Inflammatory macrophage treated with lipopolysaccharide for 1 hour (primary cell): ENCODE measurements at regions not wholly inside any gene's neighbourhood (a gene's known extent, or its start where the extent isn't known, plus 50 kb on each side); places are given as distances from the start of the nearest gene placed in this dataset.
"Not testable (repeated sequence)": the region's sequence is repeated elsewhere in the genome, so short reads cannot be mapped to it uniquely, and the experiment has no call there.

Experiments used
- DNase-seq, 2 donors: peaks; one replicate each; pipeline ENCODE4 v3.0.0-alpha.2; 2020 to 2022

- no peak for DNase-seq
These were observed 173.0 kb upstream of the IGF1 start for GRCh38 chr12:102653406-102653805.

GRCh38 chr12:102652645-102653313, 172.4 kb upstream of the IGF1 start:
- DNase-seq, result no peak

DNA sequence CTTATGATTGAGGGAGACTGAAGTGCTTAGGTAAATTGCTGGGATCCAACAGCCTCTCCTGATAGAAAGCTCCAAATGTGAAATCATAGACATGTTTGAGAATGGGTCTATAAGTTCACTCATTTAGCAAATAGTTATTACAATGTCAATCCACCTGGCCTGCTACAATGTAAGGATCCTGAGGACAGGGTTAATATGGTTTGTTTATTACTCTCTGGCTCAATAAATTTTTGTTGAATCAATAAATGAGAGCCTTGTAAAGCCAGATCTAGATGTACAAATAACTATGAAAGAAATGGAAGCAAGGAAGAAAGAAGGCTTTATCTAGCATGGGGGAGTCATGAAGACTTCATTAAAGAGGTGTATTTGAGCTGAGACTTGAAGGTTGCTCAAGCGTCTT, 165.6 kb upstream of the IGF1 start:
- no peak for DNase-seq

GRCh38 chr12:102643879-102644575, 163.7 kb upstream of the IGF1 start:
- no peak for DNase-seq

- DNase-seq, result no peak
These were observed 161.8 kb upstream of the IGF1 start for GRCh38 chr12:102642199-102642598.

GRCh38 chr12:102640658-102641057, 160.3 kb upstream of the IGF1 start:
- DNase-seq, result not testable (repeated sequence)

- no peak for DNase-seq
These were observed 158.4 kb upstream of the IGF1 start for GRCh38 chr12:102638777-102639176.

DNA sequence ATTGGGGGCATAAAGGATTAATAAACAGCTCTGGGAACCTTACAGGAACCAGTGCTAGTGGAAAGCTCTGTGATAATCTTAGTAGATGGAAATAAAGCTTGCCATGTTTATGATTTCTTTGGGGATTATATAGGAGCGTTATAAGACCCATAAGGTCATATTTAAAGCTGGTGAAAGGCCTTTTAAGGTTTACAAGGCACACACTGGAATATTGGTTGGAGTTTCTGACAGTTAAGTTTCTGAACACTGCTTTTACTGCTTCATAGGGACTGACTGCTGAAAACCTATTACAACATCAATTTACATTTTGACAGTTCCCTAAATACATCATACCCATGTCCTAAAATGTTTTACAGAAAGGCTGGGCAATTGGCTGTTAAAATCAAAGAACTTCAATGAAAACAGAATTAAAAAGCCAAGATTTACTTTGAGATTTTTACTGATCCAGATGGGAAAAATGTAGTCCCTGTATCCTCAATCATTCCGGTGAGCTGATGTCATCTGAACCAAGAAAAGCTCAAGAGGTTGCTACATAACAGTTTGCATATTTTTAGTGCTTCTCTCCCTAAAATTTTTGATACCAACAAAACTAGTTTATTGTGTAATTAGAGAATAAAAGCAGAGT, 153.7 kb upstream of the IGF1 start:
- no peak for DNase-seq

- DNase-seq, result no peak
These were observed 150.9 kb upstream of the IGF1 start for GRCh38 chr12:102631274-102631673.

DNA sequence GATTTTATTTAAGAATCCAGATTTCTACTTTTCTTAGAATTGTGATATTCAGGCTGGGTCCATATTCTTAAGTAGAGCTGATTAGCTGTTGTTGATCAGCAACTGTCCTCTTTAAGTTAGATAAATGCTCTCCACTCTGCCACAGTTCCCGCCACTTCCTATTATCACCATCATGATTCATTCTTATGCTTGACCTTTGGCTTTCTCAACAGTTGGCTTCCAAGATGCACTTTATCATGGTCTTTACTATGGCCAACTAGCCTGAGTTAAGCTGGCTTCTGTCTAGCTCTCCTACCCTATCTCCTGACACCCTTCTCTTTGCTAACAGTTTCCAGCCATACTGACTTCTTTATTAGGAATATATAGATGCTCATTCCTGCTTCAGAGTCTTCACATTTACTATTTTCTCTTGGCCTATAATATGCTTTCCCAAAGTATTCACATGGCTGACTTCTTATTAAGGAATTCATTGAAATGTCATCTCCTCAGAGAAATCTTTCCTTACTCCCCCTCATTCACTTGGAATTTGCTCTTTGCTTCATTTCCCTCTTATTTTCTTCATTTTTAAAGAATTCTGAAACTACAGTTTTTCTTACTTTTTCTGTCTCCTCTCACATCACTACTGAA, 149.0 kb upstream of the IGF1 start:
- DNase-seq, result no peak

DNA sequence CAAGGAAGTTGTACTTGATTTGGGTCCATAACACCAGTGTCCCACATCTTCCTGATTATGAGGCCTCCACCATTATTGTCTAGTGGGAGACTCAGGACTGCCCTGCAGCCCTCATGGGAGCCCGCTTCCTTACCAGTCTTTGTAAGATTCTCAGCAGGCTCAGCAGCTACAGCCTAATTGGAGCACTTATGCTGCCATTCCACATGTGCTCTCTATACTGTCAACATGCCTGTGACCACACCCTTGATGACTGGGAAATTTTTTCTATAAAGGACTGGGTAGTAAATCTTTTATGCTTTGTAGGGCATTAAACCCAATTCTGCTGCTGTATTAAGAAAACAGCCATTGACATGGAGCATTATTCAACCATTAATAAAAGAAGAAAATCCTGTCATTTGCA, 145.5 kb upstream of the IGF1 start:
- no peak for DNase-seq

- no peak for DNase-seq
These were observed 142.3 kb upstream of the IGF1 start for GRCh38 chr12:102622618-102623017.

- no peak for DNase-seq
These were observed 138.0 kb upstream of the IGF1 start for GRCh38 chr12:102618197-102618877.

DNA sequence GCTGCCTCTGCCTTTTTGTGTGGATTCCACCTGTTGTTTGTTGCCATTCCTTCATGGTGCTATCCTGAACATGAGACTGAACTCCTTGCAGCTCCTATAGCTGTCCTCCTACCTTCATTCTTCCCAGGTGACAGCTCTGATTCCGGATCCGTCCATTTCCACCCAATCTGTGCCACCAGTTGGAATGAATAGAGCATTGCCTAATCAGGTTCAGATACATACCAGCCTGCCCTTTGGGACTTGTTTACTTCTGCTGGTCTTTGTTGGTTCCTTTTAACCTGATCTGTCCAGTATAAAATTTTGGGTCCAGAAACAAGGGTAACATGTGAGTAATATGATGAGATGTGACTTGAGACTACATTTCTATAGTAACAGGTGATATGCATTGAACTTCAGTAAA, 136.3 kb upstream of the IGF1 start:
- DNase-seq, result no peak

- DNase-seq, result no peak
These were observed 131.6 kb upstream of the IGF1 start for GRCh38 chr12:102611995-102612394.

DNA sequence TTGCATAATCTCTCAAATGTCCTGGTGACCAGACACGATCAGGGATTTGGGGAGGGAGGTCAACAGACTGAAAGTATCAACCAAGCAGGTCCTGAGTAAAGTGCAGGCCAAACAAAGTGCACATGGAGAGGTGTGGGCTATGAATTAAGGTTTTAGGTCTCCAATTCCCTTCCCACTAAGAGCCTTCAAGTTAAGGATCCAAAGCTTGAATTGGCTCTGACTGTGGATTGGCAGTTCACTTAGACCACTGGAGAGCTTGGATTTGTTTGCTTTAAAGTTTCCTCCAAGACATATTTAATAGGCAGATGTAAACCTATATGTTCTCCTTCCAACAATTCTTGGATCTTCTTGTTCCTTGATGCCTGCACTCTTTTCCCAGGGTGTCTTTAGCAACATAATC, 129.6 kb upstream of the IGF1 start:
- no peak for DNase-seq

GRCh38 chr12:102603021-102603420, 122.7 kb upstream of the IGF1 start:
- no peak for DNase-seq

GRCh38 chr12:102602521-102602920, 122.2 kb upstream of the IGF1 start:
- DNase-seq, result no peak

DNA sequence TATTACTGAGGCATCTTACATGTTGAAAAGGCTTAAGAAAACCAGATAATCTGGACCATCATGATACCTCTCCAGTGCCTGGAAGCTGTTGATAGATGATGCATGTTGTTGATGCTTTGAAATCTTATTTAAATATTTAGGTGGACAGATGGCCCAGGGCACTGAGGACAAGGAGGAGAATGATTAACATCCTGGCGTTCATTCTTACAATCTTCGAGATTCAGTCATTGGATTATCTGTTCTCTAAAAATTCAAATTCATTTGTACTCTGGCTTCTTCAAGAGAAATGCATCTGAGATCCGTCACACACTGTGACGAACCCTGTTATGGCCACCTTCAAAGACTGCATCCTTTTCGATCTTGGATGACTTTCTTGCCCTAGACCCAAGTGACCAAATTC, 121.3 kb upstream of the IGF1 start:
- DNase-seq, result no peak

DNA sequence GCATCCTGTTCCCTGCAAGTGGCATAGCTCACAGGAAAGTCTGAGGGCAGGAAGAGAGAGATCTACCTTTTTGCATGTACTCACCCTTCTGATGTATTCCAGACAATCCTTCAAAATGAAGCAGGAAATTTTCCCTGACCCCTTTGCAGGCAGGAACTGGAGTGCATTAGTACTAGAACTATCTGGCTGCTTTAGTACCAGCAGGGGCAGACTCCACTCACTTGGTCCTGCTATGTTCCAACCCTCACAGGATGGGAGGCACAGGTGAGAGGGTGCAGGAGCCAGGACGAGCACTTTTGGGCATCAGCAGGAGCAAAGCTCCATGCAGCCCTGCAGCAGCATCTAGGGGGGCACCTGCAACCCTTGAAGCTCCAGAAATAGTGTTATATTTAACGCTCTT, 116.3 kb upstream of the IGF1 start:
- DNase-seq, result no peak

DNA sequence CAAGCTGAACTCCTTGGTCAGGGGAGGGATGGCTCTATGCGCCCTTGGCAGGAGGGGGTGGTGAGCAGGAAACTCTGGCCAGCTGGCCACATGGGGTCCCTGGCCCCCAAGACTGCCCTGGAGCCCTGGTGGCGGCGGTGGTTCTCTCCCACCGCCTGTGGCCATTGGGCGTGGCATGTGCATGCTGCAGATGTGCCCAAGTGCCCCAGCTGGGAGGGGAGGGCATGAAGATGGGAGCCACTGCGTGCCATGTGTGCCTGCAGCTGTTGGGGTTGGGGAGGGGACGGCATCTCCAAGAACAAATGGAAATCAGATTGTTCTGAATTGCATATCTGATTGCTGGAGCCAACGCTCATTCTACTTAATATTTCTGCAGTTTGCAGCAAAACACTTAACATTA, 115.7 kb upstream of the IGF1 start:
- no peak for DNase-seq

DNA sequence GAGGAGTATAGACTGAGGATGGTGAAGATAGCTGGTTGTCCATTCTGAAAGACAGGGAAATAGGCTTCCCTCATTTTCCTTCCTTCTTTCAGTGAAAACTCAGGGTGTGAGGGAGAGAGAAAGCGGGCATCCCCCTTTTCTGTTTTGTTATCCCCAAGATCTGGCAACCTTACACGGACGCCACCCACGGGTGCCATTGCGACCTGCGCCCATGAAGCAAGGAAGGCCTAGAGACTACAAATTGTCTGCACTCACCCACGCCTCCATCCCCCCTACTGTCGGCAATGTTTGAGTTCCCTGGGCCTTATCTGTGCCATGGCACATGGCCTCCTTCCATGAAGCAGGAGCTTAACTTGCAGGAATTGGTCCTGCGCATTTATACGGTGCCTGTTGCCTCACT, 115.0 kb upstream of the IGF1 start:
- no peak for DNase-seq

- DNase-seq, result no peak
These were observed 112.8 kb upstream of the IGF1 start for GRCh38 chr12:102593134-102593533.
